Fibroblast of pulmonary artery (primary cell): ENCODE measurements at regions not wholly inside any gene's neighbourhood (a gene's known extent, or its start where the extent isn't known, plus 50 kb on each side); places are given as distances from the start of the nearest gene placed in this dataset.

Experiments used
- DNase-seq: peaks from one replicate; pipeline ENCODE4 v3.0.0-alpha.2; 2010; ENCODE audit warnings: low read depth
- H3K4me3 ChIP-seq: replicated peaks from 2 replicates; pipeline ENCODE4 v1.5.1; 2011; ENCODE audit warnings: low read depth, mild to moderate bottlenecking, control low read depth, low read length, moderate library complexity
- TF ChIP-seq, protein P1 (sequence below): IDR thresholded peaks from 2 replicates; pipeline ENCODE4 v1.5.1; 2011; ENCODE audit warnings: mild to moderate bottlenecking, control low read depth, low read length, inconsistent platforms; ENCODE audit errors: missing control alignments

DNA sequence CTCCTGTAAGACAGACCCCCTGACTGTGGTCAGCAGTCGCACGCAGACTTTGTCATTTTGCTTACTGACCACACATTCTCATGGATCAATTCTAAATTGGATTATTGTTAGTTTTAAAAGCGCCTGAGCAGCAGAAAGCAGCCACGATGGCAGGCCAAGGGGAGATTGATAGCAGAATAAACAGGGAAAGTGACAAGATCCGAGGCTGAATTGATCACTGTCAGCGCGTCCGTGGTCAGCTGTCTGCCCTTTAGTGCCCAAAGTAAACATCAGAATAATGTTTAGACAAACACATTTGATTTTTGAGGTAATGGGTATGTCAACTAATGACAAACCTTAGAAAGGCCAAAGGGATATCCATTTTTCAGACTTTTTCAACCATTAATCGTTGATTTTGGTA lies 426.8 kb downstream of the SETD4 start:
- no peak for DNase-seq
- TF ChIP-seq, protein P1, sequence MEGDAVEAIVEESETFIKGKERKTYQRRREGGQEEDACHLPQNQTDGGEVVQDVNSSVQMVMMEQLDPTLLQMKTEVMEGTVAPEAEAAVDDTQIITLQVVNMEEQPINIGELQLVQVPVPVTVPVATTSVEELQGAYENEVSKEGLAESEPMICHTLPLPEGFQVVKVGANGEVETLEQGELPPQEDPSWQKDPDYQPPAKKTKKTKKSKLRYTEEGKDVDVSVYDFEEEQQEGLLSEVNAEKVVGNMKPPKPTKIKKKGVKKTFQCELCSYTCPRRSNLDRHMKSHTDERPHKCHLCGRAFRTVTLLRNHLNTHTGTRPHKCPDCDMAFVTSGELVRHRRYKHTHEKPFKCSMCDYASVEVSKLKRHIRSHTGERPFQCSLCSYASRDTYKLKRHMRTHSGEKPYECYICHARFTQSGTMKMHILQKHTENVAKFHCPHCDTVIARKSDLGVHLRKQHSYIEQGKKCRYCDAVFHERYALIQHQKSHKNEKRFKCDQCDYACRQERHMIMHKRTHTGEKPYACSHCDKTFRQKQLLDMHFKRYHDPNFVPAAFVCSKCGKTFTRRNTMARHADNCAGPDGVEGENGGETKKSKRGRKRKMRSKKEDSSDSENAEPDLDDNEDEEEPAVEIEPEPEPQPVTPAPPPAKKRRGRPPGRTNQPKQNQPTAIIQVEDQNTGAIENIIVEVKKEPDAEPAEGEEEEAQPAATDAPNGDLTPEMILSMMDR, result no peak
- no peak overlapping the region for H3K4me3 ChIP-seq

DNA sequence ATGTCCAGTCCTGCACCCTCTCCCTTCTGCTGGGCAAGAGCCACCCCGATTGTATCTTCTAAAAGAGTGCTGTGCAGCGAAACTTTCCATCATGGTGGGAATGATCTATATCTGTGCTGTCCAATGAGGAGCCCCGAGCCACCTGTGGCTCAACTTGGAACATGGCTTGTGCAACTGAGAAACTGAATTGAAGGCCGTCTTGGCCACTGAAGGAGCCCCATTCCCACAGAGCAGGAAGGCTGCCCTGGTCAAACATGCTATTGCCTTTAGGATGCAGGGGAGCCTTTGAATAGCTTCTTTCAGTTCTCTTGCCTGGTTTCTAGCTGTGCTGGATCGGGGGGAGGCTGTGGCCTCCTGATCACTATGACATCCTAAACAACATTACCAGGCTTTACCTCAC lies 427.6 kb downstream of the SETD4 start:
- TF ChIP-seq, protein P1, result no peak
- no peak overlapping the region for H3K4me3 ChIP-seq
- DNase-seq, result no peak

DNA sequence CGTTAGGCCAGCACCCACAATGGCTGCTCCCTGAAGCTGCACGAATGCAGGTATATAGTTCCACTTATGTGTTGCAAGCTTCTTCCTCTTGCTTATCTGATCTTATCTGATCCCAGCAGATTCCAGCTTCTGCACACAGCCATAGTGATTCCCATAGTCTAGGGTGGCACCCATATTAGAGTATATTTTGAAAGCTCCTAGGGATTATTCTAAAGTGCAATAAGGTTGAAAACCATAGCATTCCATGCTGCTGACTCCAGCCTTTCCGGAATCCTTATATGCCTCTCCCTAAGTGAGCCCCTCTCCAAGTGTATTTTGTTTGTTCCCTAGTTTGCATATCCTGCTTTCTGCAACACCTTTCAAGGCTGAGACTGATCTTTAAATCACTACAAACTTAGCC lies 432.0 kb downstream of the SETD4 start:
- TF ChIP-seq, protein P1, result no peak
- DNase-seq, result no peak
- H3K4me3 ChIP-seq, result no peak overlapping the region

DNA sequence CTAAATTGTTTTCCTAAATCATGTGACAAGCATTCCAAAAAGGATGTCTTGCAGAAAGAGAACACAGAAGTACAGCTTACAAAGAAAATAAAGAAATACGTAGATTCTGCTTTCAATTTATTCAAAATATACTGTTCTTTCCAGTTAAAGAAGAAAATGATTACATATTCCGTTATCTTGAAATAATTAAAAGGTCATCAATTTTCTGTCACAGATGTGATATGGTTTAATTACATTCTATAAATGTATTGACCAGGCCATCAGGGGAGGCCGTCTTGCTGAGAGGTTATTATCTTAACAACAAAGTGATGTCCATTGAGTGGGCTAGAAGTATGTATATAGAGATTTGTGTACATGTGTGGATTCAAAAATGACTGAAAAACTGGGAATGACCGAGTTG lies 432.9 kb downstream of the SETD4 start:
- DNase-seq, result no peak
- no peak overlapping the region for H3K4me3 ChIP-seq
- TF ChIP-seq, protein P1, result no peak

DNA sequence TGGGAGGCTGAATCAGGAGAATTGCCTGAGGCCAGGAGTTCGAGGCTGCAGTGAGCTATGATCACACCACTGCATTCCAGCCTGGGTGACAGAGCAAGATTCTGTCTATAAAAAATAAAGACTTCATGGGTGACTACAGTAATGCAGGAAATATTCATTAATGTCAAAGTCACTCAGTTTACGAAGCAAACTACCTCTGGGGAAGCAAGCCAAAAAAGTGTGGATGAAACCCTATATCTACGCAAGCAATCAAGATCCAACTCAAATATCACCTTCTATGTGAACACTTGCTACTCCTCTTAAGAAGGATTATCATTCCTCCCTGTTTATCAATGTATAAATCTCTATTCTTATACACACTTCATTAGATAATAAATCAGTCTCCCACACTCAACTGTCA lies 434.8 kb downstream of the SETD4 start:
- TF ChIP-seq, protein P1, result no peak
- no peak for DNase-seq

DNA sequence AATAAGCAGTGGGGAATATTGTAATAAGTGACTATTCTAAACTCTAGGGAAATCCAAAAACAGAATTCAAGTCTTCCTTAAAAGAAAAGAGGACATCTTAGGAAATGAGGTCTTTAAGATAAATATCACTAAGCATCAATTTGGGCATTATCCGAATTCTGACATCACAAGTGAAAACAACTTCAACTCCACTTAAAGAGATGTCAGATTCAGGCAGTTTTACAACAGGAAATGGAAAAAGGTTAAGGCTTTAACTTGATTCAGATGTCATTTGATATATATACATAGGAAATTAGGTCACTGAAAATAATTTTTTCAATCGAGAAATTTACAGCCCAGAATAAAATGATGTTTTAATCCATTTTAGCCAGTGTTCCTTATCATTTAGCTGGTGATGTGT lies 435.4 kb downstream of the SETD4 start:
- TF ChIP-seq, protein P1, result no peak
- no peak for DNase-seq
- no peak overlapping the region for H3K4me3 ChIP-seq

More for the DNA sequence above, 434.8 kb downstream of the SETD4 start:
- H3K4me3 ChIP-seq, result no peak overlapping the region

DNA sequence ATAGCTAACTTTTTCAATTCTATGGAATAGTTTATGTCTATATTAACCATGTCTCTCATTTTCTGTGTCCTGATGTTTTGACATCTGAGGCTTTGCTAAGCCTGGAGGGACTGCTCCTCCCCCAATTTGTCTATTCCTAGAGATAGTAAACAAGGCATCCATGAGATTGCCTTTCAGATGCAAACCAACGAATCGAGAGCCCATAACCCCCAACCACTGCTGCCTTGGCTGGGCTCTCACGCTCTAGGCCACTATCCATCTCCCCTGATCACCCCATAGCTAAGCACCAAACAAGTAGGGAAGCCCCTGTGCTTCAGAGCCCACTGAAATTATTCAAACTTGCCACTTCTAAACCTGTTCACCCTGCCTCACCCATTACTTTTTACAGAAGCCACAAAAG lies 437.7 kb downstream of the SETD4 start:
- H3K4me3 ChIP-seq, result no peak overlapping the region
- TF ChIP-seq, protein P1, result no peak
- no peak for DNase-seq
